Endothelial cell of umbilical vein (primary cell): ENCODE measurements at regions not wholly inside any gene's neighbourhood (a gene's known extent, or its start where the extent isn't known, plus 50 kb on each side); places are given as distances from the start of the nearest gene placed in this dataset.

Experiments
- BruUV-seq: library from RNA; stranded (reverse); fragments of 400-500 nt; replicated peaks from 2 replicates; lab custom pipeline; 2021; lab: Mats Ljungman, UMichigan
- CTCF ChIA-PET: fragments of 300-600, 350-600 bp; sonication (Branson Sonifier 250); formaldehyde crosslinking; loops from one replicate; lab custom pipeline; 2021; ENCODE audit warnings: antibody characterized with exemption, inconsistent platforms; lab: Charles Lee
- POLR2A ChIA-PET: fragments of 300-600, 350-600 bp; sonication (Branson Sonifier 250); formaldehyde crosslinking; loops from one replicate; lab custom pipeline; 2021; ENCODE audit warnings: antibody characterized with exemption, inconsistent platforms; lab: Charles Lee
- DNase-seq: peaks from one replicate; pipeline ENCODE4 v3.0.0-alpha.2; 2011; ENCODE audit warnings: low read depth, low spot score
- FAIRE-seq: peaks from 2 replicates; lab custom pipeline; 2011; peaks lifted over from hg19 to GRCh38; lab: Jason Lieb, UNC
- H2AFZ ChIP-seq: 2 replicates; pipeline ENCODE4 v1.6.0; 2012; ENCODE audit warnings: low read depth, low read length, control low read depth, inconsistent platforms
- H3K27ac ChIP-seq: 2 replicates; pipeline ENCODE4 v1.5.1; 2011; ENCODE audit warnings: low read depth, mild to moderate bottlenecking, control low read depth, low read length, moderate library complexity; ENCODE audit not compliant: insufficient read depth
- H3K27me3 ChIP-seq, 2 experiments: 2 replicates each; pipeline versions ENCODE4 v1.6.0 to v1.6.1; 2011; ENCODE audit warnings: low read length in 2 of 2, mixed read lengths in 1 of 2; ENCODE audit not compliant: control insufficient read depth in 2 of 2, insufficient read depth in 2 of 2
- H3K36me3 ChIP-seq, 2 experiments: 2 replicates in 1 of 2; 3 replicates in 1 of 2; pipeline ENCODE4 v1.5.1; 2011; ENCODE audit warnings: low read length in 2 of 2, mild to moderate bottlenecking in 1 of 2, moderate library complexity in 1 of 2; ENCODE audit not compliant: control insufficient read depth in 2 of 2, insufficient read depth in 2 of 2; ENCODE audit errors: extremely low read depth in 1 of 2
- H3K4me1 ChIP-seq: 3 replicates; pipeline ENCODE4 v1.5.1; 2011; ENCODE audit warnings: mild to moderate bottlenecking, low read length; ENCODE audit not compliant: control insufficient read depth, insufficient read depth; ENCODE audit errors: extremely low read depth
- H3K4me2 ChIP-seq: 2 replicates; pipeline ENCODE4 v1.6.1; 2011; ENCODE audit warnings: low read length, control low read depth, mixed read lengths; ENCODE audit not compliant: insufficient read depth
- H3K4me3 ChIP-seq, 3 experiments: fragments of 200-600 bp in 1 of 3; sonication (generic), shearing (Covaris generic) in 1 of 3; replicated peaks in 1 of 3; 2 replicates each; pipeline ENCODE4 v1.5.1; 2011 to 2016; ENCODE audit warnings: control low read depth in 3 of 3, low read length in 3 of 3, mild to moderate bottlenecking in 2 of 3, inconsistent platforms in 1 of 3, low read depth in 1 of 3, moderate library complexity in 1 of 3; ENCODE audit not compliant: insufficient read depth in 1 of 3
- H3K79me2 ChIP-seq: 2 replicates; pipeline ENCODE4 v1.6.0; 2012; ENCODE audit warnings: low read length, inconsistent platforms; ENCODE audit not compliant: control insufficient read depth, insufficient read depth
- H3K9ac ChIP-seq: replicated peaks from 2 replicates; pipeline ENCODE3; 2011; ENCODE audit warnings: low read length, control low read depth; ENCODE audit not compliant: insufficient read depth; ENCODE audit errors: extremely low read depth
- H3K9me1 ChIP-seq: replicated peaks from 3 replicates; pipeline ENCODE4 v1.6.0; 2011; ENCODE audit warnings: mild to moderate bottlenecking, low read length; ENCODE audit not compliant: control insufficient read depth, insufficient read depth; ENCODE audit errors: extremely low read depth
- H3K9me3 ChIP-seq: replicated peaks from 2 replicates; pipeline ENCODE4 v1.5.1; 2012; ENCODE audit warnings: low read length, inconsistent platforms; ENCODE audit not compliant: control insufficient read depth, insufficient read depth
- H4K20me1 ChIP-seq: replicated peaks from 2 replicates; pipeline ENCODE3; 2011; ENCODE audit warnings: mild to moderate bottlenecking, low read length; ENCODE audit not compliant: control insufficient read depth, insufficient read depth; ENCODE audit errors: extremely low read depth
- EZH2 ChIP-seq: IDR thresholded peaks from 2 replicates; pipeline ENCODE4 v1.6.1; 2012; ENCODE audit warnings: borderline replicate concordance, low read depth, mild to moderate bottlenecking, moderate library complexity, low read length, inconsistent platforms; ENCODE audit not compliant: severe bottlenecking
- FOS ChIP-seq: IDR thresholded peaks from 2 replicates; pipeline ENCODE4 v1.6.1; 2011; ENCODE audit warnings: mild to moderate bottlenecking, low read length, moderate library complexity, borderline replicate concordance; ENCODE audit not compliant: insufficient read depth
- GATA2 ChIP-seq: IDR thresholded peaks from 2 replicates; pipeline ENCODE4 v1.7.0; 2011; ENCODE audit warnings: low read depth, mild to moderate bottlenecking, moderate library complexity, mixed read lengths, low read length; ENCODE audit not compliant: insufficient read length, insufficient read depth
- JUN ChIP-seq: IDR thresholded peaks from 2 replicates; pipeline ENCODE4 v1.6.1; 2011; ENCODE audit warnings: borderline replicate concordance, low read depth; ENCODE audit not compliant: insufficient read length, insufficient read depth
- MYC ChIP-seq: IDR thresholded peaks from one replicate; pipeline ENCODE4 v1.6.1; 2011; ENCODE audit warnings: mild to moderate bottlenecking, low read depth, low read length
- POLR2A ChIP-seq: IDR thresholded peaks from 2 replicates; pipeline ENCODE4 v1.6.1; 2012; ENCODE audit warnings: low read depth, mild to moderate bottlenecking, control low read depth, low read length
- POLR2AphosphoS5 ChIP-seq: IDR thresholded peaks from 2 replicates; pipeline ENCODE4 v1.6.1; 2012; ENCODE audit warnings: low read depth, mild to moderate bottlenecking, control low read depth, low read length, moderate library complexity; ENCODE audit not compliant: insufficient read depth
- dilution Hi-C: fragments of 300-500 bp; cut with MboI; formaldehyde crosslinking; loops from one replicate; pipeline ENCODE4 v1.15.0; 2019; ENCODE audit warnings: low sequenced_read_pairs; ENCODE audit not compliant: extremely low pct_ligation_motif_present
- intact Hi-C: fragments of 100-400 bp; cut with micrococcal nuclease; formaldehyde crosslinking; loops from one replicate; pipeline ENCODE4 v1.10.0; 2022
- TF ChIP-seq, protein P1 (sequence below): IDR thresholded peaks from 2 replicates; pipeline ENCODE4 v1.6.1; 2011; ENCODE audit not compliant: insufficient read depth, insufficient read length
- TF ChIP-seq, protein P2 (sequence below), 2 donors: IDR thresholded peaks; 1 replicate in 1 of 2; 2 replicates in 1 of 2; pipeline ENCODE4 v1.5.1; 2011; ENCODE audit warnings: low read length in 2 of 2, mild to moderate bottlenecking in 2 of 2, moderate library complexity in 2 of 2, control low read depth in 1 of 2, inconsistent platforms in 1 of 2, low read depth in 1 of 2; ENCODE audit not compliant: insufficient read depth in 1 of 2; ENCODE audit errors: extremely low read depth in 1 of 2

DNA sequence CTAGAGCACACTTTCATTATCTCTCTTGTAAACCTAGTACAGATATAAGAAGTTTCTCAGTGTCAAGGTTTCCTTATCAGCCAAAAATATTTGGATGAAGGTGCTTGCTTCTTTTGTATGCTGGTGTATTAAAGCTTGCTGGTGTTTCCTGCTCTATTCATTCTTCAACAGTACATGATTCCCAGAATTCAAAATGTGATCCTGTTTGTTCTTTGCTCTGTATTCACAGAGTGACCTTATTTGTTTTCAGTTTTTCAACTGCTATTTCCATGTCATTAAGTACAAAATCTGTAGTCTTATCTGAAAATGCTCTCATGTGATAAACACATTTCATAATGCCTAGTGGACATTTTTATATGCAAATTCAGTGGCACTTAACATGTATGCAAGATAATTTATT lies 1185.8 kb downstream of the SUCLG1 start:
- CTCF ChIA-PET: interaction anchor here (0.6 kb wide), 1 partner anchor 327 kb away, joined by 3 read pairs; no protein-coding TSS in a partner anchor

DNA sequence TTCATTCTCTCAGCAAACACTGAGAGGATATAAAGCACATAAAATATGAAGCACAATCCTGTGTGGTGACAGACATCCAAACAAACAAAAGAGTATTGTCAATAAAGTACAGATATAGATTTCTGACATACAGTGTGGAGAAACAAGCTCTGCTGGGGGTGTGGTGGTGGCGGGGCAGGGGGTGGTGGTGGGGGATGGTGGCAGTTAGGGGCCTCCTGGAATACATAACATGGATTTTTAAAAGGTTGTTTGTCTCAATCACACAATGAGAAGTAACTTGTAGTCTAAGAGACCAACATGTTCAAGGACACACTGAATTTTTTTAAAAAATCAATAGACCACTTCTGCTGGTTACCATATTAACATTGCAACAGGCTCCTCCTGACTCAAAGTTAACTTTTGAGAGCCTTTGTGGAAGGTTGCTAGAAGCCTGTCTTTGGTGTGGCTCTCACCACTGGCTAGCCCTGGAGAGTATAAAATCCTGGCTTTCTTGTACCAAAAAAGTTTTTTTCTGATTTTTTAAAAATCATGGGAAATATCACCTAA lies 1197.4 kb downstream of the SUCLG1 start:
- FAIRE-seq: no peak
- H3K9me1 ChIP-seq: no peaks in the 10 kb centered on the region

More for the DNA sequence above, 1185.8 kb downstream of the SUCLG1 start:
- dilution Hi-C loops (no loop called here), intact Hi-C loops (no loop called here)
- H4K20me1 ChIP-seq: no peaks in the 10 kb centered on the region
- FAIRE-seq: no peak
- no peaks in the 10 kb centered on the region for H3K79me2 ChIP-seq
- no peaks in the 10 kb centered on the region for H3K36me3 ChIP-seq
- H3K4me3 ChIP-seq: no peak overlapping the region
- H3K9me3 ChIP-seq: no peaks in the 10 kb centered on the region
- H3K4me1 ChIP-seq: no peaks in the 10 kb centered on the region
- TF ChIP-seq POLR2A: no peak
- no TSS peak for BruUV-seq
- H3K27me3 ChIP-seq: no peaks in the 10 kb centered on the region
- no peak overlapping the region for H2AFZ ChIP-seq
- POLR2A ChIA-PET: no interaction called here
- DNase-seq: no peak
- no peak overlapping the region for H3K9ac ChIP-seq
- no peak overlapping the region for H3K4me2 ChIP-seq
- H3K9me1 ChIP-seq: no peaks in the 10 kb centered on the region
- no peak overlapping the region for H3K27ac ChIP-seq

More for the DNA sequence above, 1197.4 kb downstream of the SUCLG1 start:
- dilution Hi-C loops (no loop called here), intact Hi-C loops (no loop called here)
- Histone ChIP-seq H3K27ac (no peak overlapping the region), H3K4me1 (no peaks in the 10 kb centered on the region), H3K4me2 (no peak overlapping the region), H3K9ac (no peak overlapping the region), H3K79me2 (no peaks in the 10 kb centered on the region), H4K20me1 (no peaks in the 10 kb centered on the region), H2AFZ (no peak overlapping the region), H3K27me3 (peaks cover 0 to 3% of the 10 kb centered on the region in 2 experiments), H3K9me3 (no peaks in the 10 kb centered on the region), H3K4me3 (no peak overlapping the region), H3K36me3 (no peaks in the 10 kb centered on the region)
- ChIA-PET POLR2A (no interaction called here), CTCF (no interaction called here)
- no TSS peak for BruUV-seq
- DNase-seq: no peak
- TF ChIP-seq, protein P1, sequence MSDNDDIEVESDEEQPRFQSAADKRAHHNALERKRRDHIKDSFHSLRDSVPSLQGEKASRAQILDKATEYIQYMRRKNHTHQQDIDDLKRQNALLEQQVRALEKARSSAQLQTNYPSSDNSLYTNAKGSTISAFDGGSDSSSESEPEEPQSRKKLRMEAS: no peak
- TF ChIP-seq JUN (no peak), POLR2A (no peak), GATA2 (no peak), POLR2AphosphoS5 (no peak), EZH2 (no peak), FOS (no peak), MYC (no peak)
- TF ChIP-seq, protein P2, sequence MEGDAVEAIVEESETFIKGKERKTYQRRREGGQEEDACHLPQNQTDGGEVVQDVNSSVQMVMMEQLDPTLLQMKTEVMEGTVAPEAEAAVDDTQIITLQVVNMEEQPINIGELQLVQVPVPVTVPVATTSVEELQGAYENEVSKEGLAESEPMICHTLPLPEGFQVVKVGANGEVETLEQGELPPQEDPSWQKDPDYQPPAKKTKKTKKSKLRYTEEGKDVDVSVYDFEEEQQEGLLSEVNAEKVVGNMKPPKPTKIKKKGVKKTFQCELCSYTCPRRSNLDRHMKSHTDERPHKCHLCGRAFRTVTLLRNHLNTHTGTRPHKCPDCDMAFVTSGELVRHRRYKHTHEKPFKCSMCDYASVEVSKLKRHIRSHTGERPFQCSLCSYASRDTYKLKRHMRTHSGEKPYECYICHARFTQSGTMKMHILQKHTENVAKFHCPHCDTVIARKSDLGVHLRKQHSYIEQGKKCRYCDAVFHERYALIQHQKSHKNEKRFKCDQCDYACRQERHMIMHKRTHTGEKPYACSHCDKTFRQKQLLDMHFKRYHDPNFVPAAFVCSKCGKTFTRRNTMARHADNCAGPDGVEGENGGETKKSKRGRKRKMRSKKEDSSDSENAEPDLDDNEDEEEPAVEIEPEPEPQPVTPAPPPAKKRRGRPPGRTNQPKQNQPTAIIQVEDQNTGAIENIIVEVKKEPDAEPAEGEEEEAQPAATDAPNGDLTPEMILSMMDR (IDR thresholded peaks at IDR 0.05; ENCODE audit: extremely low read depth in 1 of 2, insufficient read depth in 1 of 2, low read depth in 1 of 2, low read length in 2 of 2): no peak
